ENCODE measurements at regions not wholly inside any gene's neighbourhood (a gene's known extent, or its start where the extent isn't known, plus 50 kb on each side); places are given as distances from the start of the nearest gene placed in this dataset.

DNA sequence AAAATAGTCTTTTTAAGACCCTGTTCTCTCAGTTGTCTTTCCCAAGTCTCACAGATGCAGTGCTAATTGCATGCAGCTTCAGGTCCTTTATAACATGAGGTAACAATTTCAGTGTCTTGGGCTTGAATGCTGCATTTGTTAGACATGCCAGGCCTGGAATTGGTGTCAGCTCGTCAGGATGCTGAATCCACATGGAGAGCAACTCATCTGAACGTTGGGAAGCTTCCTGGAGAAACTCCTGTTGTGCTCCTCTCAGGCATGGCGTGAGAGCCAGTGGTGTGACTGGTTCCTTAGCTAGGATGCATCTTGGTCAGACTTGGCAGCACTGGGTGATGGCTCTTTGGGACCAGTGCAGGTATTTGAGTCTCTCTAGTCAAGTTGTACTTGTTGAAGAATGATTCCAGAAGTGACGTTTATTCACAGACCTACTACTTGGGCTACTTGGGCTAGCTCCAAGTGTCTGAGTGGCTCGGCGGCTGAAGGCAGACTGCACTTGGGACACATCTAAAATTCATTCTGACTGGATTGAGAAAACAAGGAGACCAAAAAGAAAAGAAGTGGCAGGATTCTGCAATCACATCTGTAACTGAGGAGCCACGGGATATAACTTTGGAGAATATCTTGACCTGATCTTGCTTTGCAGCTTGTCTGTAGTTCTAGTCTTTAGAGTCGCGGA is 134.8 kb upstream of the ARHGAP5 start:
- H3K27ac ChIP-seq (ENCODE audit: low read depth, low read length) = no peak overlapping the region
- WGBS, 3 donors = 80 to 86% (median 84%) methylated on average over 9 of the region's 9 CpGs

DNA sequence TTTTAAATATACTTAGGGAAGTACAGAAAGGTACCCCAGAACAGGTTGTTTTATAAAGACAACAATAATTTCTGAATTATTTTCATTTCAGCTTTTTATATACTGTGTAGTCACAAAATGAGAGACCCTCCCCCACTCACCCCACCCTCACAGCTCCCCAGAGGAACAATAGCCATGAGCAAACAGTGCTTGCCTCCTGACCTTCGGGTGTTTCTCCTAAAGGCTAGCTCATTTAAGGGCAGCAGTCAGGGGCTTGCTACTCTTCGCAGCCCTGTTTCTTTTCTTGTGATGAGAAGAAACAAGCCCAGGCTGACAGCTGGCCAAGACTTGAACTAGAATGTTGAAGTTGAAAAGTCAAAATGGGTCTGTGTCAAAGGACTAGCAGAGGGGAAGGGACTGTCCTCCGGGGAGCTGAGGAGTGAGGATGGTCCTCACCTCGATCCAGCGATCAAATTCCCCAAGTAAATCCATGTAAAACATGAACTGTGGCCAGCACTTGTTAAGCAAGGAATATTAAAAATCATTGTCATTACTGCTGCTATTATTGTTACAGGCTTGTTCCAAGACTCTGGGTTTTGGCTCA is 133.8 kb upstream of the ARHGAP5 start:
- WGBS, 3 donors = 72 to 85% (median 80%) methylated on average over 5 of the region's 5 CpGs
- H3K27ac ChIP-seq (ENCODE audit: low read depth, low read length) = no peak overlapping the region

DNA sequence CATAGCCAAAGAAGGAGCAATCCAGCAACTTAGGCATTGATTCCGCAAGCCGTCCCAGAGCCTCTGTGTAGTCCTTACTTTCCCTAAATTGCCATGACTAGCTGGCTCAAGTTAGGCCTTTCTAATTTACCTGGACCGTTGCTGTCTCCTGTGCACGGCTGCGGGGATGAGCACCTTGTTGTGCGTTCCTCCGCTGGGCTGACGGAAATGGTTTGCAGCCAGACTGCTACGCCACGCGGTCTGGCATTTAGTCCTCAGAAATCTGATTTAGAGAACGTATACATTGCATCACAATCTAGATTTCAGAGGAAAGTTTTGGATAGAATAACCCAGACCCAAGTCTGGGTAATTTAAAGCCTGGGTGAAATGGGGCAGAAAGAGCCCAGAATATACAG is 133.2 kb upstream of the ARHGAP5 start:
- no peak overlapping the region for H3K27ac ChIP-seq (ENCODE audit: low read depth, low read length)

DNA sequence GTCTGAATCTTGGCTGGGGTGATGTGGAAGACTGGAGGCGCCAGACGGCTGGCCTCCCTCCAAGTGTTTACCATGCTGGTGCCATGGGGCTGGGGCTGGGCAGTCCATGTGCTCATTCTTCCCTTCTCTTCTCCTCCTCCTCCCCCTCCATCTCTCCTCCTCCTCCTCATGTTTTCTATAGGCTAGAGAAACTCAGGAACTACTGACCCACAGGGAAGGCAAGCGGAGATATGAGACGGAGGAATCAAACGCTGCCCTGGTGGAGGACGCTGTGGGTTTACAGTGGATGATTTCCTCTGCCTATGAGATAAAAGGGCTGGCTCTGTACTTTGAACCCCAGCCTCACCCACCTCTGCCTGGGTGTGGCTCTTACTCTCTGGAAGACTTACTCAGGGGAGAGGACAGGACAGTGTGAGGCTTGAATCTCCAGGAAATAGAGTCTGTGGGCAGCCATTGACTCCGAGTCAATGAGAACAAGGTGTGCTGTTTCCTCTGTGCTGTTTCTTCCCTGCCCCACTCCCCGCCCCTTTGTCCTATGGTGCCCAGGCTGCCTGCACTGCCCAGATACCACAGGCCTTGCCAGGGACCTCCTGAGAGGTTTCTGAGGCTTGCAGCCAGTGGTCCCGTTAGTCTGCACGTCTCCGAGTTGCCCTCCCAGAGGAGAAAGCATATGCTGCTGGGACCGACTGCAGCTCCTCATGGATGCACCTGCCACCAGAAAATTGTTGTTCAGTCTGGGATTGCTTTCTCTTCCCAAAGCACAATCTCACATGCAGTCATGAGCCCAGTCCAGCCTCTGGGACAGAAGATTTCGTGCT is 132.6 kb upstream of the ARHGAP5 start:
- 65 to 78% (median 67%) methylated on average over 13 of the region's 13 CpGs for WGBS, 3 donors
- H3K27ac ChIP-seq (ENCODE audit: low read depth, low read length) = no peak overlapping the region

More for the DNA sequence above, 133.2 kb upstream of the ARHGAP5 start:
- WGBS, 3 donors = 96 to 97% (median 96%) methylated on average over 12 of the region's 12 CpGs

DNA sequence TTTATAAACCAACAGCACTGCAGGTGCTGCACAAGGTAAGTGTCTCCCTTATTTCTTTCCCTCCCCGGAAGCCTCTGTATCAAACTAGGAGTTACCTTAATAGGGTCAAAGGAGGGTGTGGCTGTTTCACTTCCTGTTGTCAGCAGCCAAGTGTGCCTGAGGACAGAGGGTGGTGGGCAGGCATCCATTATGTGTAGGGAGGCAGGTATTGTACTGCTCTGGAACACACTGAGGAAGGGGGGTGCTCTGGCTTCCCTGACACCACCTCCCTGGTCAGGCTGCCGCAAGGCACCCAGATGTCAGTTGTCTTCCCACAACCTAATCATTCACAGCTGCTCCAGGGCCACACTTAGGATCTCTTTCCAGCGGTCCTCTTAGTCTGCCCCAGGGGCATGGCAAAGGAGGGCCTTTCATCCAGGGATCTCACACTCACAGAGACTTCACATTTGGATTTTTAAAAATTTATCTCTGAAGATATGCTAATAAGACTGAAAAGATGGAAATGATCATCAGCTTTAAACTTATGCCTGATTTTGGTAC is 132.0 kb upstream of the ARHGAP5 start:
- WGBS, 3 donors = 85 to 95% (median 87%) methylated on average over 3 of the region's 3 CpGs
- no peak overlapping the region for H3K27ac ChIP-seq (ENCODE audit: low read depth, low read length)

DNA sequence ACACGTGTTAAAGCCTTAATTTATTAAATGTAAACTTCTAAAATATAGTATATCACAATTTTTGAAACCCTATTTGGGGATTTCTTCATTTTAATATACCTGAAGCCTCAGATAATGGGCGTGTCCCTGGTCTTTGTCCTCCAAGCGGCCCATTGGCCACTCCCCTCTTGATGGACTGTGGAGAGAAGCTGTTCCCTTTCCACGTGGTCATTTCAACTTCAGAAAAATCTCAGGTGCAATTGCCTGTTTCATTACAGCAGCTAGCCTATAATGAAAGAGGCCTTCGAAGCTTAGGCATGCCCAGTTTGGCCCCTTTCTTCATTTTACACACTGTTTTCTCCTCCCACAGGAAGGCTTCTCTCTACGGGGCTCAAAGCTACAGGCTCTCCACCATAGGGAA is 131.4 kb upstream of the ARHGAP5 start:
- 74 to 90% (median 81%) methylated on average over 6 of the region's 6 CpGs for WGBS, 3 donors
- no peak overlapping the region for H3K27ac ChIP-seq (ENCODE audit: low read depth, low read length)

DNA sequence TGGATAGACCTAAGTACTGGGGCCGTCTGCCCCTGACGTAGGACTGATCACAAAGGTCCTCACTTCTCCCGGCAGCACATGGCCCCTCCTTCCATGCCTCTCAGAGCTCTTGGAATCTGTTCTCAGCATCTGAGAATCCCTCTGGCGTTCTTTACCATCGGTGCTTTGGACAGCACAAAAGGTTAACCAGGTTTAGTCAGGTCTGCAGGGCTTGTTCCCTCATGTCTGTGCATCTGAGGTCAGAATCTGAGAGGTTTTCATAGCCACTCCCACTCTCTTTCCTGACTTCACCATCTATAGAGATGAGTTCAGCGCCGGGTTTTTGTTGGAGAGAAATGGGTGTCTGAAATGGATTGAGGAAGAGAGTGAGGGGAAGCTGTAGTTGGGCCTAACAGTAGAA is 130.0 kb upstream of the ARHGAP5 start:
- WGBS, 3 donors = 77 to 92% (median 88%) methylated on average over 7 of the region's 7 CpGs
- H3K27ac ChIP-seq (ENCODE audit: low read depth, low read length) = no peak overlapping the region

DNA sequence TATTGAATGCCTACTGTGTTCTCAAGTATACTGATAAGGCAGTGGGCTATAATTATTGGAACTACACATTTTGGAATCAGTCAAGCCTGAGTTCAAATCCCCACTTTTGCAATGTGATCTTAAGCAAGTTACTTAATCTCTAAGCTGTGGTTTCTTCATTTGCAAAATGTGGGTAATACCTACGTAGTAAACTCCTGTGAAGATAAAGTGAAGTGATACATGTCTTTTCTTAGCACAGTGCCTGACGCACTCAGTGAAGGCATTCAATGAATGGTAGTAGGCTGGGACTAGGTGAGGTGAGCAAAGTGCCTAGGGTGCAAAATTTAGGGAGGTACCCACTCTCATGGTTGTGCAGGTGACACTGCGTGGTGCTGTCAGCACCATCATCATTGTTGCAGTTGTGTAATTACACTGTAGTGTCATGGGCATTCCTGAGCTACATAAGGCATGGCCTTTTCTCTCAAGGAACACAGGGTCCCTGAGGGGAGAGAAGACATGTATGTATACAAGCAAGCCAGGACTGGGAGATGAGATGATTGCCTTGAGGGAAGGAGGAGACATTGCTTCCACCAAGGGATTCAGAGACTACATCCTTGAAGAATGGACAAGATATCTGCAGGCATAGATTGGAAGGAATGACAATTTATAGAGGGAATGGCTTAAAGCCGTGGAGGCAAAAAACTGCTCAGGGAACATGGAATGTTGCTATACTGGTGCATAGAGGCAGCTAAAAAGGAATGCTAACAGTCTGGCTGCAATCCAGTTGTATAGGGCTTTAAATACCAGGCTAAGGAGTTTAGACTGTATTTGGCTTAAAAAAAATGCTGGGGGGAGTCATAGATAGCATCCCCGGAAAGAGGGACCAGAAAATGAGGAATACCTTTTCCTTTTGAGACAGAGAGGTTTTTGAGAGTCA is 129.2 kb upstream of the ARHGAP5 start:
- no peak overlapping the region for H3K27ac ChIP-seq (ENCODE audit: low read depth, low read length)
- 75 to 88% (median 85%) methylated on average over 5 of the region's 5 CpGs for WGBS, 3 donors

DNA sequence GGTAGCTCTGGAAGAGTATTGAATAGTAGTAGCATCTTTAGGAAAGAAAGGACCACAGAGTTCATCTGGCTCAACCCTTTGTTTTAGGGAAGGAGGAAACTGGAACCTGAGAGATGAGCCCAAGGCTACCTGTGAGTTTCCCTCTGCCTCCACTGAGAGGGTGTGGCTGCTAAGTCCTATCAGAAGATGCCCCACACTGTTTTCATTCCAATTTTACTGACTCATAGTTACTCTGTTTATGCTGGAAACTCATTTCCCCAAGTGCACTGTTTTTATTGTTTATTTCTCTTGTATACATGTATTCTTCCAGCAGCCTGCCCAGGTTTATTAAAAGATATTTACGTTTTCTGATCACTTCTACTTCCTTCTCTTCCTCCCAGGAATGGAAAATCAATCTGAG is 127.4 kb upstream of the ARHGAP5 start:
- 41 to 71% (median 64%) methylated on average over 1 of the region's 1 CpG for WGBS, 3 donors
- H3K27ac ChIP-seq (ENCODE audit: low read depth, low read length) = no peak overlapping the region

DNA sequence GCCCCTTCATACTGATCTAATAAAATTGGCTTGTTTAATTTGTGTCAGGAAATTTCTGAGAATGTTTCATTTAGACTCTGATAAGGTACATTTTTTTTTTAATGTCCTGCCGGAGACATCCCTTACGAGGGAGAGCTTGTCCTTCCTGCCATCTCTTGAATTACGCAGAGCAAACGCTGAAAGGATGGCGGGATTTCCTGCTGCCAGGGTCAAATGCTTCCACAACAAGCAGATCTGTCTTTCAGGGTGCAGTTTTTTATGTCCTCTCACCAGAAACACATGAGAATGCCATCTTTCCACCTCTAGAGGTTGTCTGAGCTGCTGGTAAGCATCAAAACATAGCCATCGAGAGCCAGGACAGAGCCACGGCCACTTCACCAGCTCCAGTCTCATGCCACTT is 126.8 kb upstream of the ARHGAP5 start:
- no peak overlapping the region for H3K27ac ChIP-seq (ENCODE audit: low read depth, low read length)
- 33 to 64% (median 63%) methylated on average over 7 of the region's 7 CpGs for WGBS, 3 donors

DNA sequence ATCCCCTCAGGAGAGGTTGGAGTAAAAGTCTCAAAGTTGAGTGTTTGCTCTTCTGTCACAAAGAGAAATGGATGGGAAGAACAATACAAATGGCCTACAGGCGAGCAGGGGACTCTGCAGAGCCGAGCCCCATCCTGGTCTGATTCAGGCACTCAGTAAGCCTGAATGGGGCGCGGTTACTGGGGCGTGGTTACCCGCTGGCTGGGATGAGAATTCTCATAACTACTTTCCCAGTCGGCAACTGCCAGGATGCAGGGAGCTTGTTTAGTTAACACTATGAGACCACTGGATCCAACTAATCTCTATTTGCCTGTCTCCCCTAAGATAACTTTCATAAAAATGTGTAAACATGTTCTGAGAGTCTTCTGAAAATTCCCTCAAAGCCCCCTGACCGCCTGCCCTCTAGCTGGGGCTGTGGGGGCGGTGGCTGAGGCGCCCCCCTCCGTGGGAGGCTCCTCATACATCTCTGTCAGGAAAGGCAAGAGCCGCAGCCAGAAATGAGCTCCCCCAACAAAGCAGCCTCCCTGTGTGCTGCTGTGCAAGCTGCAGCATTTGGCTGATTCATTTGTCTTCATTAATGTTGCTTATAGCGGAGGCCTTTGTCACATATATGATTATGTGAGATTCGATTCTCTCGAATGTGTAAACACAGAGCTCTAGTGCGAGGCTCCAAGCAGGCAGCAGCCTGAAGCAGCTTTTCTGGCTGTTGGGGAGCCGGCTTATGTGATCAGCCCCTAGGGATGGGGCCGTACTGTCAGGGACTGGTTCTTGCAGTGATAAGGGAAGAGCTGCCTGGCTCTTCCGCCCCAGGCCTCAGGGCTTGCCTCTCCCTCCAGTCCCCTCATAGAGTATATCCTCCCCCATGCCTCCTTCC is 126.1 kb upstream of the ARHGAP5 start:
- peak overlapping the region; percentile 8 for H3K27ac ChIP-seq (ENCODE audit: low read depth, low read length)
- WGBS, 3 donors = 18 to 38% (median 32%) methylated on average over 19 of the region's 19 CpGs

DNA sequence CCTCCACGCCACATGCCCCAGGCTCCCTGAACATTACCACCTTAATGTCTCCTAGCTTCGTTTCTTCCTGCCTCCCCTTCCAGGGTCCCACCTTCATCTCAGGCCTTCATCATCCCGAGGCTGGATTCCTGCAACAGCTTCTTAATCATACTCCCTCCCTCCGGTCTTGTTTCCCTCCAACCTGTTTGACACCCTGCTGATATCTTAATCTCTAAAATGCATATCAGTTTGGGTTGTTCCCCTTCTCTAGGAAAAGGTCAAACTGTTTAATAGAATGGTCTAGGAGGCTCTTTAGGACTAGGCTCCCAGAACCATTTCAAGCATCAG is 125.5 kb upstream of the ARHGAP5 start:
- WGBS, 3 donors = 62 to 68% (median 68%) methylated on average over 4 of the region's 4 CpGs
- no peak overlapping the region for H3K27ac ChIP-seq (ENCODE audit: low read depth, low read length)

DNA sequence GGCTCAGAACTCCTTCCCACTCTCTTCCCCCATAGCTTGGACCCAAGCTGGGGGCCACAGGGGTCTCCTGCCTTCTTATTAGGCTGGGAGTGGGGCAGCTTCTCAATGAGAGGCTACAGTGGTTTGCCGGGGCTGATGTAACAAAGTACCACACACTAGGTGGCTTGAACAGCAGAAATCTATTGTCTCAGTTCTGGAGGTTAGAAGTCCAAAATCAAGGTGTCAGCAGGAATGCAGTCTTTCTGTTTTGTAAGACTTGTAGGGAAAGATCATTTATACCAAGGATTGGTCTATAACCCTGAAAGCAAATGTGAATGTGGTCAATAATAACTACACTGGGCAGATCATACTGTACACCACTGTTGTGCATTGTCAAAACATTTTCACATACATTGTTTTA is 124.5 kb upstream of the ARHGAP5 start:
- H3K27ac ChIP-seq (ENCODE audit: low read depth, low read length) = no peak overlapping the region
- WGBS, 3 donors = 87 to 100% (median 97%) methylated on average over 1 of the region's 1 CpG

DNA sequence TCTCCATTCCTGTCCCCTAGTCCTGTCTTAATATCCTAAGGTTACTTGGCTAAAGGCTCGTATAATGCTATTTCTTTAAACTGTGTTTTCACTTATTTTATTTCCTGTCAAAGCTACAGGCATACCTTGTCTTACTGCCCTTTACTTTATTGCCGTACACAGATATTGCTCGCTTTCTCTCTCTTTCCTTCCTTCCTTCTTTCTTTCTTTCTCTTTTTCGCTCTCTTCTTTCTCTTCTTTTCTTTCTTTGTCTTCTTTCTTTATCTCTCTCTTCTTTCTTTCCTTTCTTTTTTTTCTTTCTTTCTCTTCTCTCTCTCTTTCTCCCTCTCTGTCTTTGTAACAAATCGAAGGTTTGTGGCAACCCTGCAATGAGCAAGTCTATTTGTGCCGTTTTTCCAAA is 123.9 kb upstream of the ARHGAP5 start:
- H3K27ac ChIP-seq (ENCODE audit: low read depth, low read length) = no peak overlapping the region
- whole genome bisulfite sequencing, 3 donors = 86 to 94% (median 93%) methylated on average over 6 of the region's 6 CpGs

DNA sequence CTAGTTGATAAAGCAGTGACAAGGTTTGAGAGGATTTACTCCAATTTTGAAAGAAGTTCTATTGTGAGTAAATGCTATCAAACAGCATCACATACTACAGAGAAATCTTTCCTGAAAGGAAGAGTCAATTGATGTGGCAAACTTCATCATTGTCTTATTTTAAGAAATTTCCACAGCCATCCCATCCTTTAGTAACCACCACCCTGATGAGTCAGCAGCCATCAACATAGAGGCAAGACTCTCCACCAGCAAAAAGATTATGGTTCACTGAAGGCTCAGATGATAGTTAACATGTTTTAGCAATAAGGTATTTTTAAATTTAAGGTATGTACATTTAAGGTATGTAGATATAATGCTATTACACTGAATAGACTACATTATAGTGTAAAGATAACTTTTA is 122.1 kb upstream of the ARHGAP5 start:
- no peak overlapping the region for H3K27ac ChIP-seq (ENCODE audit: low read depth, low read length)

DNA sequence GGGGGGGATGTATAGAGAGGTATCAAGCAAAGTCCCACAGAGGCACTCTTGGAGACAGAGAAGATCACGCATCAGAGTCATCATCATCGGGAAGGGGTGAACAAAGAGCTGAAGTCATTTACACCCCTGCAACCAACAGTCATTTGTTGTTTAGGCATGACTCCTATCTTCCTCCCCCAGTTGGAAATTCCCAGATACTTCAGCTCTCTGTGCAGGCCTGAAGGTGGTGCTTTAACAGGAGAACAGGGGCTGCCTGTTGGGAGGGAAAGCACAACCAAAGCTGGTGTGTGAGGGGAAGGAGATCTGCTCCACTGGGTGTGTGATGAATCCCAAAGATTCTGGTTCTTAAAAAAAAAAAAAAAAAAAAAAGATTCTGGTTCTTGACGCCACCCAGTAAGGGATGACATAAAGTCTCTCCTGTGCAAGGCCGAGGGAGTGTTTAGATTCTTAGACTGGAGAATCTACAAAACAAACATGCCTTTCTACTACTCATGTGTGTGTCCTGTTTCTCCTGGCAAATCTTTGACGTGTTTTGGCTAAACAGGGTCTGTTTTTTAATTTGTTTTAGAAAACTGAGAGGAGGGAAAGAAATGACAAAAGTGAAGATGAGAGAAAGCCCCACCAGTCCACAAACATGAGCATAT is 121.0 kb upstream of the ARHGAP5 start:
- H3K27ac ChIP-seq (ENCODE audit: low read depth, low read length) = no peak overlapping the region
- 65 to 81% (median 67%) methylated on average over 5 of the region's 5 CpGs for WGBS, 3 donors

DNA sequence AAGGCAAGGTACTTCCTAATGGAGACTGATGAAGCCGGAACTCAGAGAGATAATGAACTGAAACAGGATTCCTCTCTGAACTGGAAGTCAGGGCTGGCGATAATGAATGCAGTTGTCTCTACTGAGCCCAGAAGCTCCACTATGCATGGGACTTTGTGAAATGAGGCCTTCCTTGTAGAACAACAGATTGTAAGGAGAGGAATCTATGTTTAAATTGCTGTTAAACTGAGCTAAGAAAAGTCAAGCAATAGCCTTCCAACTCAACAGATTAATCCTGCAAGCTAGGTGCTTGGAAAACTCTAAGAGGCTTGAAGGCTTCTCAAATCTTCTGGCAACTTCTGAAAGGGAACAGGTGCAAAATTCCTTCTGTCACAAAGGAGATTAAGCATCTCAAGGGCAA is 119.5 kb upstream of the ARHGAP5 start:
- whole genome bisulfite sequencing, 3 donors = 92 to 98% (median 98%) methylated on average over 2 of the region's 2 CpGs
- no peak overlapping the region for H3K27ac ChIP-seq (ENCODE audit: low read depth, low read length)

Data from adipose tissue (tissue), 3 donors.